ENCODE measurements at regions not wholly inside any gene's neighbourhood (a gene's known extent, or its start where the extent isn't known, plus 50 kb on each side); places are given as distances from the start of the nearest gene placed in this dataset.

- Mint-ChIP-seq H3K9me3 (no peaks in the 10 kb centered on the region), H3K27ac (peak overlapping the region; percentile 38), H3K4me1 (ENCODE audit: unreplicated experiment) (no peaks in the 10 kb centered on the region), H3K27me3 (peaks cover 5% of the 10 kb centered on the region), H3K36me3 (no peaks in the 10 kb centered on the region), H3K4me3 (no peak overlapping the region)
- no peak for TF ChIP-seq CTCF (conservative IDR thresholded peaks at IDR 0.05)
- DNase-seq (ENCODE audit: extremely low spot score, unreplicated experiment), result no peak
Observed at GRCh38 chr1:221188458-221188857, 309.2 kb downstream of the HLX start.

GRCh38 chr1:221190249-221190648 lies 311.0 kb downstream of the HLX start:
- Mint-ChIP-seq H3K4me1 (ENCODE audit: unreplicated experiment) (no peaks in the 10 kb centered on the region), H3K27ac (no peak overlapping the region), H3K27me3 (no peaks in the 10 kb centered on the region), H3K4me3 (no peak overlapping the region), H3K9me3 (no peaks in the 10 kb centered on the region), H3K36me3 (no peaks in the 10 kb centered on the region)
- DNase-seq (ENCODE audit: extremely low spot score, unreplicated experiment), result no peak
- TF ChIP-seq CTCF (conservative IDR thresholded peaks at IDR 0.05), result no peak

DNA sequence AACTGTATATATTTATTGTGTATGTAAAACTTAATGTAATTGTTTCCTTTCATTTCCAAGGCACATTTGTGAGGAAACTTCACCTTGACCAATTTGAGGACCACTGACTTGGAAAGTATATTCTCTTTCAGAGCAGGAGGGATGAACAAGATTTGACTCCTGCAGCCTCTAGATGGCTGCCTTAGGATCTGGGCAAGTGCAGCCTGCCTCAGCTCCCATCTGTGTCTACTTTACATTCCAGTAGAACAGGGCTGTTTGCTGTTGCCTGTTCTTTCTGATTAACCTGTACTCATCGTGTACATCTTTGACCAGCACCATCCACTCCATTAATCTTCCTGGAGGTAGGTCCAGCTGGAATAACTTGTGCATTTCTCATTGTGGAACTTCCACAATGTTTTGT lies 312.8 kb downstream of the HLX start:
- Mint-ChIP-seq H3K9me3 (peaks cover 5% of the 10 kb centered on the region), H3K4me3 (no peak overlapping the region), H3K27me3 (no peaks in the 10 kb centered on the region), H3K4me1 (ENCODE audit: unreplicated experiment) (no peaks in the 10 kb centered on the region), H3K36me3 (no peaks in the 10 kb centered on the region), H3K27ac (no peak overlapping the region)
- TF ChIP-seq CTCF (conservative IDR thresholded peaks at IDR 0.05), result no peak
- no peak for DNase-seq (ENCODE audit: extremely low spot score, unreplicated experiment)

GRCh38 chr1:221200464-221200863 lies 321.2 kb downstream of the HLX start:
- TF ChIP-seq CTCF (conservative IDR thresholded peaks at IDR 0.05), result no peak
- Mint-ChIP-seq H3K9me3 (peaks cover 5% of the 10 kb centered on the region), H3K4me1 (ENCODE audit: unreplicated experiment) (no peaks in the 10 kb centered on the region), H3K36me3 (no peaks in the 10 kb centered on the region), H3K27ac (no peak overlapping the region), H3K27me3 (peaks cover 27% of the 10 kb centered on the region), H3K4me3 (no peak overlapping the region)
- no peak for DNase-seq (ENCODE audit: extremely low spot score, unreplicated experiment)

DNA sequence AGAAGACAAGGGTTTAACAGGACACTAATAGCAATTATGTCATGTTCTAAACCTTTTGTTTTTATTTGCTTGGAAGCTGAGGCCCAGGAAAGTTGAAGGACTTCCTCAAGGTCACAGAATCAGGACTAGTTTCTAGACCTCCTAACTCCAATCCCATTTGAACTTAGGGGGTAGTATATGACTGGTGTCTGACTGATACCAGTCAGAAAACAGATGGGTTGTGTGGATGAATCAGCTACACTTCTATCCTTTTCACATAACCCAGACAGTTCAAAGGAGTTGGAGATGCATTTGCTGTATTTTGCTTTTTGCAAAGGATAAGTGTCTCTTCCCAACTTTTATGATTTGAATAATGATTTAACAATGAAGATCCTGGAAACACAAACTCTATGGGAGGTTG lies 322.5 kb downstream of the HLX start:
- no peak overlapping the region for H3K27ac Mint-ChIP-seq
- H3K4me1 Mint-ChIP-seq (ENCODE audit: unreplicated experiment), result no peaks in the 10 kb centered on the region
- H3K9me3 Mint-ChIP-seq, result peaks cover under 1% of the 10 kb centered on the region
- no peak for TF ChIP-seq CTCF (conservative IDR thresholded peaks at IDR 0.05)
- no peak for DNase-seq (ENCODE audit: extremely low spot score, unreplicated experiment)
- H3K4me3 Mint-ChIP-seq, result no peak overlapping the region
- H3K27me3 Mint-ChIP-seq, result peaks cover 32% of the 10 kb centered on the region
- H3K36me3 Mint-ChIP-seq, result no peaks in the 10 kb centered on the region

All from type B pancreatic cell (in vitro differentiated cells).